Stomach (tissue), 8 donors: ENCODE measurements at regions not wholly inside any gene's neighbourhood (a gene's known extent, or its start where the extent isn't known, plus 50 kb on each side); places are given as distances from the start of the nearest gene placed in this dataset.
"Not testable (repeated sequence)": the region's sequence is repeated elsewhere in the genome, so short reads cannot be mapped to it uniquely, and the experiment has no call there.

Source experiments
- DNase-seq, 2 donors: peaks; one replicate each; pipeline versions ENCODE4 v3.0.0 to v3.0.0-alpha.2; 2013 to 2019
- H3K27ac ChIP-seq, 5 donors: fragments of 200-600 bp in 4 of 5; sonication (generic) in 4 of 5; one replicate each; pipeline ENCODE4 v1.5.1; 2013 to 2019; ENCODE audit warnings: mild to moderate bottlenecking in 1 of 5, moderate library complexity in 1 of 5
- H3K27me3 ChIP-seq, 3 donors: fragments of 200-600 bp; sonication (generic); one replicate each; pipeline ENCODE4 v1.5.1; 2017 to 2019; ENCODE audit warnings: mixed run types in 1 of 3
- H3K36me3 ChIP-seq, 4 donors: fragments of 200-600 bp; sonication (generic); 1 replicate in 3 of 4; 2 replicates in 1 of 4; pipeline ENCODE4 v1.5.1; 2016 to 2019
- H3K4me1 ChIP-seq, 4 donors: fragments of 200-600 bp; sonication (generic); one replicate each; pipeline ENCODE4 v1.5.1; 2016 to 2019
- H3K4me3 ChIP-seq, 4 donors: fragments of 200-600 bp; sonication (generic) in 3 of 4; one replicate each; pipeline ENCODE4 v1.5.1; 2016 to 2019; ENCODE audit warnings: mild to moderate bottlenecking in 1 of 4
- H3K9me3 ChIP-seq, 4 donors: fragments of 200-600 bp; sonication (generic); one replicate each; pipeline ENCODE4 v1.5.1; 2016 to 2019
- CTCF ChIP-seq, 7 experiments: fragments of 450-650 bp in 4 of 7; fragments of 200-600 bp in 3 of 7; sonication (generic) in 3 of 7; IDR thresholded peaks; one replicate each; pipeline ENCODE4 v1.5.1; 2016 to 2019; ENCODE audit warnings: antibody characterized with exemption in 7 of 7, control low read depth in 2 of 7, mild to moderate bottlenecking in 1 of 7
- EP300 ChIP-seq: sonication (generic); formaldehyde crosslinking; IDR thresholded peaks from one replicate; pipeline ENCODE4 v1.6.1; 2017; ENCODE audit warnings: antibody characterized with exemption
- POLR2A ChIP-seq, 4 donors: fragments of 450-650 bp; IDR thresholded peaks; one replicate each; pipeline ENCODE4 v1.6.1; 2016; ENCODE audit warnings: antibody characterized with exemption in 4 of 4, control low read depth in 2 of 4, mild to moderate bottlenecking in 1 of 4, moderate library complexity in 1 of 4
- POLR2AphosphoS5 ChIP-seq, 3 donors: sonication (generic); formaldehyde crosslinking; IDR thresholded peaks; one replicate each; pipeline ENCODE4 v1.6.1; 2016; ENCODE audit warnings: antibody characterized with exemption in 3 of 3
- WGBS, 5 donors: extraction: QIAGEN DNeasy Blood & Tissue Kit in 3 of 5; methylation state at CpG; one replicate each; pipeline versions ENCODE4 v1.1.5 to v1.1.7; 2013 to 2018; 5-methylcytosine and 5-hydroxymethylcytosine counted together
- intact Hi-C: fragments of 100-400 bp; cut with DNase I; formaldehyde crosslinking; loops from one replicate; pipeline ENCODE4 v1.15.1; 2023; ENCODE audit warnings: low total_unique reads
- donor health status: healthy with polysubstance abuse.
- donor health status: Bipolar disorder and iron deficiency.
- donor health status: healthy.

- Histone ChIP-seq H3K4me3 (no peak overlapping the region), H3K4me1 (no peaks in the 10 kb centered on the region), H3K27ac (no peak overlapping the region), H3K9me3 (no peaks in the 10 kb centered on the region), H3K36me3 (no peaks in the 10 kb centered on the region), H3K27me3 (no peaks in the 10 kb centered on the region)
- intact Hi-C loops: no loop called here
- DNase-seq: no peak
- no peak for TF ChIP-seq POLR2A (IDR thresholded peaks at IDR 0.05)
- no peak for TF ChIP-seq CTCF (IDR thresholded peaks at IDR 0.05)
- no peak for TF ChIP-seq EP300
- no peak for TF ChIP-seq POLR2AphosphoS5 (IDR thresholded peaks at IDR 0.05)
- 74 to 93% (median 79%) methylated on average over 1 of the region's 1 CpG for WGBS, 5 donors
These were observed 161.6 kb upstream of the FBXL17 start for GRCh38 chr5:108543486-108543885.

DNA sequence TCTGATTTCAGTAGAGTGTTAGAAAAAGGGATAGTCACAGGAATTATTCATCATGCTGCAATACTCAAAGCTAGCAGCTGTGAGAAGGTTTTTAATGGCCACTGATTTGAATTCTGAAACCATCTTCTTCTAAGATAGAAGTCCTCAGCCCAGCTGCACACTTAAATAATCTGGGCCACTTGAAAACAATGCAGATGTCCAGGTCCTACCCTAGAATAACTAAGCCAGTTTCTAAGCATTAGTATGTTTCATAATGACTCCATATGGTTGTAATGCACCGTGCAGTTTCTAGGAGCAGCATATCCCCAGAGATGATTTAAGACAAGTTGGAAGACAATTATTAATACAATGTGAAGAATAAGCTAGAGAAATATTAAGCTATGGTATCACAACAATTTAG lies 159.9 kb upstream of the FBXL17 start:
- H3K36me3 ChIP-seq: no peaks in the 10 kb centered on the region
- no peak overlapping the region for H3K4me3 ChIP-seq
- TF ChIP-seq POLR2A (IDR thresholded peaks at IDR 0.05) (no peak), POLR2AphosphoS5 (IDR thresholded peaks at IDR 0.05) (no peak), EP300 (no peak), CTCF (IDR thresholded peaks at IDR 0.05) (no peak)
- no peak overlapping the region for H3K27ac ChIP-seq
- WGBS, 5 donors: 75 to 94% (median 87%) methylated on average over 1 of the region's 1 CpG
- H3K4me1 ChIP-seq: no peaks in the 10 kb centered on the region
- no peaks in the 10 kb centered on the region for H3K9me3 ChIP-seq
- DNase-seq: no peak
- no peaks in the 10 kb centered on the region for H3K27me3 ChIP-seq
- intact Hi-C loops: no loop called here

GRCh38 chr5:108536321-108536720 lies 154.4 kb upstream of the FBXL17 start:
- DNase-seq: no peak
- H3K9me3 ChIP-seq: no peaks in the 10 kb centered on the region
- no peaks in the 10 kb centered on the region for H3K36me3 ChIP-seq
- no peaks in the 10 kb centered on the region for H3K27me3 ChIP-seq
- TF ChIP-seq CTCF (IDR thresholded peaks at IDR 0.05) (no peak), POLR2AphosphoS5 (IDR thresholded peaks at IDR 0.05) (no peak), POLR2A (IDR thresholded peaks at IDR 0.05) (no peak), EP300 (no peak)
- H3K27ac ChIP-seq: no peak overlapping the region
- peaks cover 0 to 8% (median 3%) of the 10 kb centered on the region in 4 donors for H3K4me1 ChIP-seq
- intact Hi-C loops: no loop called here
- no peak overlapping the region for H3K4me3 ChIP-seq
- 80 to 88% (median 85%) methylated on average over 10 of the region's 10 CpGs for WGBS, 5 donors

DNA sequence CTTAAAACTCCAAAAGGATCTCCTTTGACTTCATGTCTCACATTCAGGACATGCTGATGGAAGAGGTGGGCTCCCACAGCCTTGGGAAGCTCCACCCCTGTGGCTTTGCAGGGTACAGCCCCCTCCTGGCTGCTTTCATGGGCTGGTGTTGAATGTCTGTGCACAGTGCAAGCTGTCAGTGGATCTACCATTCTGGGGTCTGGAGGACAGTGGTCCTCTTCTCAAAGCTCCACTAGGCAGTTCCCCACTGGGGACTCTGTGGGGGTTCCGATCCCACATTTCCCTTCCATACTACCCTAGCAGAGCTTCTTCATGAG lies 150.2 kb upstream of the FBXL17 start:
- H3K4me3 ChIP-seq, DNase-seq, H3K27me3 ChIP-seq, H3K36me3 ChIP-seq, intact Hi-C loops, H3K27ac ChIP-seq, H3K9me3 ChIP-seq: not testable (repeated sequence)
- 85 to 100% (median 95%) methylated on average over 1 of the region's 1 CpG for WGBS, 5 donors
- peaks cover 0 to 14% (median 5%) of the 10 kb centered on the region in 4 donors for H3K4me1 ChIP-seq

GRCh38 chr5:108531367-108532128 lies 149.7 kb upstream of the FBXL17 start:
- H3K27me3 ChIP-seq: no peaks in the 10 kb centered on the region
- no peaks in the 10 kb centered on the region for H3K36me3 ChIP-seq
- intact Hi-C loops: no loop called here
- no peak overlapping the region for H3K4me3 ChIP-seq
- 27 to 54% (median 41%) methylated on average over 8 of the region's 8 CpGs for WGBS, 5 donors
- no peak for DNase-seq
- H3K9me3 ChIP-seq: peaks cover 0 to 6% (median 0%) of the 10 kb centered on the region in 4 donors
- H3K27ac ChIP-seq: no peak overlapping the region
- H3K4me1 ChIP-seq: peaks cover 0 to 14% (median 5%) of the 10 kb centered on the region in 4 donors
- TF ChIP-seq POLR2A (IDR thresholded peaks at IDR 0.05): no peak
